SIG-M5 treated with dmso at 0.1 percent for 504 hours (cell line): ENCODE measurements at regions not wholly inside any gene's neighbourhood (a gene's known extent, or its start where the extent isn't known, plus 50 kb on each side); places are given as distances from the start of the nearest gene placed in this dataset.

ENCODE experiments used
- DNase-seq: peaks from one replicate; lab custom pipeline; 2025; ENCODE audit not compliant: unreplicated experiment; lab: John Stamatoyannopoulos, UW

- DNase-seq, result no peak
Observed at GRCh38 chr2:104746299-104746698, 107.6 kb upstream of the POU3F3 start.

- no peak for DNase-seq
Observed at GRCh38 chr2:104746858-104747257, 107.1 kb upstream of the POU3F3 start.

- no peak for DNase-seq
Observed at GRCh38 chr2:104749856-104750460, 104.0 kb upstream of the POU3F3 start.

GRCh38 chr2:104752504-104752903 lies 101.4 kb upstream of the POU3F3 start:
- no peak for DNase-seq

GRCh38 chr2:104755026-104755878 lies 98.7 kb upstream of the POU3F3 start:
- no peak for DNase-seq

- no peak for DNase-seq
Observed at GRCh38 chr2:104756118-104756517, 97.8 kb upstream of the POU3F3 start.

- DNase-seq, result no peak
Observed at GRCh38 chr2:104757056-104757455, 96.9 kb upstream of the POU3F3 start.

GRCh38 chr2:104758199-104758620 lies 95.7 kb upstream of the POU3F3 start:
- DNase-seq, result no peak

- no peak for DNase-seq
Observed at GRCh38 chr2:104762031-104762430, 91.9 kb upstream of the POU3F3 start.

- DNase-seq, result no peak
Observed at GRCh38 chr2:104766683-104767082, 87.2 kb upstream of the POU3F3 start.

GRCh38 chr2:104768694-104769093 lies 85.2 kb upstream of the POU3F3 start:
- no peak for DNase-seq

GRCh38 chr2:104769096-104769495 lies 84.8 kb upstream of the POU3F3 start:
- no peak for DNase-seq

- no peak for DNase-seq
Observed at GRCh38 chr2:104772996-104773395, 80.9 kb upstream of the POU3F3 start.

GRCh38 chr2:104774631-104775030 lies 79.3 kb upstream of the POU3F3 start:
- no peak for DNase-seq

GRCh38 chr2:104777721-104778120 lies 76.2 kb upstream of the POU3F3 start:
- no peak for DNase-seq

GRCh38 chr2:104781151-104781550 lies 72.8 kb upstream of the POU3F3 start:
- DNase-seq, result peak; percentile 12

GRCh38 chr2:104784264-104784663 lies 69.7 kb upstream of the POU3F3 start:
- no peak for DNase-seq

GRCh38 chr2:104786204-104786603 lies 67.7 kb upstream of the POU3F3 start:
- no peak for DNase-seq

GRCh38 chr2:104786821-104787220 lies 67.1 kb upstream of the POU3F3 start:
- no peak for DNase-seq

- DNase-seq, result no peak
Observed at GRCh38 chr2:104787298-104788065, 66.4 kb upstream of the POU3F3 start.

- no peak for DNase-seq
Observed at GRCh38 chr2:104788742-104789455, 65.0 kb upstream of the POU3F3 start.
